IMR-90 (cell line): ENCODE measurements at regions not wholly inside any gene's neighbourhood (a gene's known extent, or its start where the extent isn't known, plus 50 kb on each side); places are given as distances from the start of the nearest gene placed in this dataset.

Source experiments
- ATAC-seq: fragments of 200-7000 bp; cut with Tn5 transposase; 2 replicates; pipeline ENCODE4 v1.9.1; 2020; ENCODE audit warnings: low read depth, mild to moderate bottlenecking, moderate library complexity
- BruUV-seq: library from RNA; stranded (reverse); fragments of 400-500 nt; replicated peaks from 2 replicates; lab custom pipeline; 2021; lab: Mats Ljungman, UMichigan
- CTCF ChIA-PET: fragments of 300-600 bp; formaldehyde crosslinking; extraction: SDS; loops from one replicate; lab custom pipeline; 2021; ENCODE audit warnings: antibody characterized with exemption; lab: Yijun Ruan, JAX
- POLR2A ChIA-PET: fragments of 300-600 bp; sonication (Branson Sonifier 250); formaldehyde crosslinking; loops from one replicate; lab custom pipeline; 2022; ENCODE audit warnings: antibody characterized with exemption; ENCODE audit not compliant: unreplicated experiment; lab: Charles Lee
- DNase-seq: peaks from one replicate; pipeline ENCODE4 v3.0.0; 2013
- H2AFZ ChIP-seq: replicated peaks from 2 replicates; pipeline ENCODE3; 2013; ENCODE audit warnings: low read length, mild to moderate bottlenecking; ENCODE audit not compliant: poor library complexity
- H2AK5ac ChIP-seq: 2 replicates; pipeline ENCODE4 v1.6.1; 2013; ENCODE audit warnings: low read depth, low read length, inconsistent platforms
- H2AK9ac ChIP-seq: replicated peaks from 2 replicates; pipeline ENCODE3; 2013; ENCODE audit warnings: mild to moderate bottlenecking, low read depth, low read length, moderate library complexity; ENCODE audit not compliant: poor library complexity
- H2BK120ac ChIP-seq: 2 replicates; pipeline ENCODE4 v1.6.1; 2013; ENCODE audit warnings: low read depth, low read length, inconsistent platforms
- H2BK15ac ChIP-seq: 3 replicates; pipeline ENCODE4 v1.6.1; 2013; ENCODE audit warnings: low read depth, low read length, inconsistent platforms
- H2BK20ac ChIP-seq: 2 replicates; pipeline ENCODE4 v1.6.1; 2013; ENCODE audit warnings: low read depth, mild to moderate bottlenecking, inconsistent platforms, low read length, moderate library complexity
- H2BK5ac ChIP-seq: 2 replicates; pipeline ENCODE4 v1.6.1; 2013; ENCODE audit warnings: mild to moderate bottlenecking, low read depth, low read length, inconsistent platforms; ENCODE audit not compliant: poor library complexity, severe bottlenecking
- H3K14ac ChIP-seq: replicated peaks from 2 replicates; pipeline ENCODE4 v1.6.1; 2013; ENCODE audit warnings: low read depth, low read length, inconsistent platforms
- H3K18ac ChIP-seq: 2 replicates; pipeline ENCODE4 v1.6.1; 2013; ENCODE audit warnings: low read depth, low read length, control low read depth
- H3K23ac ChIP-seq: 2 replicates; pipeline ENCODE4 v1.6.1; 2013; ENCODE audit warnings: low read depth, low read length, inconsistent platforms
- H3K27ac ChIP-seq: 2 replicates; pipeline ENCODE4 v1.5.1; 2013; ENCODE audit warnings: mild to moderate bottlenecking, control low read depth, low read length; ENCODE audit not compliant: insufficient read depth
- H3K27me3 ChIP-seq: 2 replicates; pipeline ENCODE4 v1.6.1; 2013; ENCODE audit warnings: low read length; ENCODE audit not compliant: control insufficient read depth, insufficient read depth
- H3K36me3 ChIP-seq: 2 replicates; pipeline ENCODE4 v1.6.1; 2013; ENCODE audit warnings: low read length, mixed read lengths; ENCODE audit not compliant: control insufficient read depth, insufficient read depth
- H3K4ac ChIP-seq: 2 replicates; pipeline ENCODE4 v1.6.1; 2013; ENCODE audit warnings: low read depth, low read length, inconsistent platforms
- H3K4me1 ChIP-seq: 2 replicates; pipeline ENCODE4 v1.6.1; 2013; ENCODE audit warnings: low read length, mixed read lengths; ENCODE audit not compliant: control insufficient read depth, insufficient read depth
- H3K4me2 ChIP-seq: 2 replicates; pipeline ENCODE4 v1.6.1; 2013; ENCODE audit warnings: low read depth, mild to moderate bottlenecking, control low read depth, low read length, moderate library complexity
- H3K4me3 ChIP-seq: 2 replicates; pipeline ENCODE4 v1.5.1; 2013; ENCODE audit warnings: low read depth, mild to moderate bottlenecking, control low read depth, low read length, moderate library complexity; ENCODE audit not compliant: insufficient read depth
- H3K56ac ChIP-seq: 2 replicates; pipeline ENCODE4 v1.6.1; 2013; ENCODE audit warnings: low read length, inconsistent platforms; ENCODE audit not compliant: insufficient read depth; ENCODE audit errors: extremely low read depth
- H3K79me1 ChIP-seq, 2 experiments: 2 replicates each; pipeline ENCODE4 v1.6.1; 2013; ENCODE audit warnings: low read length in 2 of 2, inconsistent platforms in 1 of 2, low read depth in 1 of 2
- H3K9ac ChIP-seq: 2 replicates; pipeline ENCODE4 v1.6.1; 2013; ENCODE audit warnings: low read depth, low read length, control low read depth
- H3K9me1 ChIP-seq: 2 replicates; pipeline ENCODE4 v1.6.1; 2013; ENCODE audit warnings: low read length, inconsistent platforms; ENCODE audit not compliant: insufficient read depth
- H3K9me3 ChIP-seq: 2 replicates; pipeline ENCODE4 v1.6.1; 2013; ENCODE audit warnings: low read length; ENCODE audit not compliant: control insufficient read depth, insufficient read depth
- H4K20me1 ChIP-seq: 2 replicates; pipeline ENCODE4 v1.6.1; 2013; ENCODE audit warnings: low read length, inconsistent platforms; ENCODE audit not compliant: insufficient read depth
- H4K5ac ChIP-seq: 2 replicates; pipeline ENCODE4 v1.6.1; 2013; ENCODE audit warnings: mild to moderate bottlenecking, low read depth, low read length, control low read depth
- H4K8ac ChIP-seq, 2 experiments: 2 replicates each; pipeline ENCODE4 v1.6.1; 2013; ENCODE audit warnings: low read depth in 2 of 2, low read length in 2 of 2, control low read depth in 1 of 2, inconsistent platforms in 1 of 2
- H4K91ac ChIP-seq: 2 replicates; pipeline ENCODE4 v1.6.1; 2013; ENCODE audit warnings: low read depth, low read length, inconsistent platforms; ENCODE audit not compliant: insufficient read depth
- BHLHE40 ChIP-seq: fragments of 150-350 bp; IDR thresholded peaks from 2 replicates; pipeline ENCODE4 v1.6.1; 2016; ENCODE audit warnings: mild to moderate bottlenecking, low read depth, low read length
- CEBPB ChIP-seq: IDR thresholded peaks from 2 replicates; pipeline ENCODE4 v1.6.1; 2012; ENCODE audit warnings: low read depth, low read length, improper control_type of control experiment
- CHD1 ChIP-seq: IDR thresholded peaks from 2 replicates; pipeline ENCODE4 v1.6.1; 2012; ENCODE audit warnings: low read depth, low read length, improper control_type of control experiment
- CTCF ChIP-seq: conservative IDR thresholded peaks from 2 replicates; pipeline ENCODE4 v1.5.1; 2012; ENCODE audit warnings: mild to moderate bottlenecking, low read depth, low read length, improper control_type of control experiment
- FOS ChIP-seq: fragments of 150-350 bp; IDR thresholded peaks from 2 replicates; pipeline ENCODE4 v1.6.1; 2016; ENCODE audit warnings: low read depth, low read length
- MAFK ChIP-seq: IDR thresholded peaks from 2 replicates; pipeline ENCODE4 v1.6.1; 2012; ENCODE audit warnings: low read depth, low read length, improper control_type of control experiment
- MAZ ChIP-seq: IDR thresholded peaks from 2 replicates; pipeline ENCODE4 v1.6.1; 2012; ENCODE audit warnings: low read depth, mild to moderate bottlenecking, low read length, improper control_type of control experiment, moderate library complexity, borderline replicate concordance
- MXI1 ChIP-seq: IDR thresholded peaks from 2 replicates; pipeline ENCODE4 v1.6.1; 2012; ENCODE audit warnings: low read depth, mild to moderate bottlenecking, low read length, moderate library complexity, borderline replicate concordance
- NFE2L2 ChIP-seq: fragments of 150-350 bp; IDR thresholded peaks from 2 replicates; pipeline ENCODE4 v1.6.1; 2016; ENCODE audit warnings: low read depth, mild to moderate bottlenecking, low read length
- POLR2A ChIP-seq: IDR thresholded peaks from 2 replicates; pipeline ENCODE4 v1.6.1; 2012; ENCODE audit warnings: mild to moderate bottlenecking, low read depth, low read length
- RAD21 ChIP-seq: IDR thresholded peaks from 2 replicates; pipeline ENCODE4 v1.6.1; 2012; ENCODE audit warnings: low read length, improper control_type of control experiment
- RCOR1 ChIP-seq: IDR thresholded peaks from 2 replicates; pipeline ENCODE4 v1.6.1; 2012; ENCODE audit warnings: mild to moderate bottlenecking, low read length, improper control_type of control experiment; ENCODE audit not compliant: insufficient replicate concordance
- RFX5 ChIP-seq: IDR thresholded peaks from 2 replicates; pipeline ENCODE4 v1.8.0; 2012; ENCODE audit warnings: low read depth, mild to moderate bottlenecking, low read length, moderate library complexity
- SMC3 ChIP-seq: fragments of 150-350 bp; IDR thresholded peaks from 2 replicates; pipeline ENCODE4 v1.6.1; 2016; ENCODE audit warnings: low read depth, mild to moderate bottlenecking, antibody characterized with exemption, low read length, moderate library complexity
- WGBS, 2 experiments: methylation state at CpG; one replicate each; pipeline versions ENCODE4 v1.1.5 to v1.1.7; 2013; ENCODE audit warnings: missing lambda C conversion rate in 2 of 2; ENCODE audit not compliant: insufficient read length in 1 of 2; ENCODE audit errors: extremely low coverage in 2 of 2; 5-methylcytosine and 5-hydroxymethylcytosine counted together
- dilution Hi-C: fragments of 300-500 bp; cut with HindIII; formaldehyde crosslinking; loops from one replicate; pipeline ENCODE4 v1.14.3; 2018; ENCODE audit warnings: low sequenced_read_pairs; ENCODE audit not compliant: unreplicated experiment
- in situ Hi-C: fragments of 300-500 bp; cut with MboI; formaldehyde crosslinking; loops from 3 replicates; pipeline ENCODE4 v1.14.3; 2019; ENCODE audit warnings: low sequenced_read_pairs, inconsistent platforms, mixed read lengths
- intact Hi-C: fragments of 100-400 bp; cut with micrococcal nuclease; formaldehyde crosslinking; loops from 2 replicates; pipeline ENCODE4 v1.10.0; 2022
- TF ChIP-seq, protein P1 (sequence below): fragments of 150-350 bp; IDR thresholded peaks from 2 replicates; pipeline ENCODE4 v1.6.1; 2017; ENCODE audit warnings: mild to moderate bottlenecking, antibody characterized with exemption, low read length, low read depth
- TF ChIP-seq, protein P2 (sequence below): fragments of 150-350 bp; IDR thresholded peaks from 2 replicates; pipeline ENCODE4 v1.6.1; 2016; ENCODE audit warnings: low read depth, mild to moderate bottlenecking, low read length, moderate library complexity, borderline replicate concordance

- Histone ChIP-seq H3K79me1 (no peaks in the 10 kb centered on the region), H2AK9ac (no peak overlapping the region), H2AFZ (no peak overlapping the region), H4K91ac (no peak overlapping the region), H3K14ac (no peak overlapping the region), H3K18ac (no peak overlapping the region), H3K4me2 (no peak overlapping the region), H3K27ac (no peak overlapping the region), H2BK20ac (no peak overlapping the region), H4K5ac (no peak overlapping the region), H2BK5ac (no peak overlapping the region), H3K4me3 (no peak overlapping the region), H2AK5ac (no peak overlapping the region), H4K20me1 (no peaks in the 10 kb centered on the region), H3K27me3 (no peaks in the 10 kb centered on the region), H3K4ac (no peak overlapping the region), H3K4me1 (no peaks in the 10 kb centered on the region), H3K9me3 (no peaks in the 10 kb centered on the region), H3K36me3 (no peaks in the 10 kb centered on the region), H3K9me1 (no peaks in the 10 kb centered on the region), H3K56ac (no peak overlapping the region), H3K9ac (no peak overlapping the region), H4K8ac (no peak overlapping the region), H2BK120ac (no peak overlapping the region), H2BK15ac (no peak overlapping the region), H3K23ac (no peak overlapping the region)
- ChIA-PET CTCF (no interaction called here), POLR2A (no interaction called here)
- no peak for TF ChIP-seq MAZ
- TF ChIP-seq CHD1: no peak
- no peak for TF ChIP-seq CTCF
- no peak for TF ChIP-seq RCOR1
- no peak for TF ChIP-seq NFE2L2
- TF ChIP-seq MXI1: no peak
- TF ChIP-seq, protein P1, sequence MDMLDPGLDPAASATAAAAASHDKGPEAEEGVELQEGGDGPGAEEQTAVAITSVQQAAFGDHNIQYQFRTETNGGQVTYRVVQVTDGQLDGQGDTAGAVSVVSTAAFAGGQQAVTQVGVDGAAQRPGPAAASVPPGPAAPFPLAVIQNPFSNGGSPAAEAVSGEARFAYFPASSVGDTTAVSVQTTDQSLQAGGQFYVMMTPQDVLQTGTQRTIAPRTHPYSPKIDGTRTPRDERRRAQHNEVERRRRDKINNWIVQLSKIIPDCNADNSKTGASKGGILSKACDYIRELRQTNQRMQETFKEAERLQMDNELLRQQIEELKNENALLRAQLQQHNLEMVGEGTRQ: no peak
- TF ChIP-seq, protein P2, sequence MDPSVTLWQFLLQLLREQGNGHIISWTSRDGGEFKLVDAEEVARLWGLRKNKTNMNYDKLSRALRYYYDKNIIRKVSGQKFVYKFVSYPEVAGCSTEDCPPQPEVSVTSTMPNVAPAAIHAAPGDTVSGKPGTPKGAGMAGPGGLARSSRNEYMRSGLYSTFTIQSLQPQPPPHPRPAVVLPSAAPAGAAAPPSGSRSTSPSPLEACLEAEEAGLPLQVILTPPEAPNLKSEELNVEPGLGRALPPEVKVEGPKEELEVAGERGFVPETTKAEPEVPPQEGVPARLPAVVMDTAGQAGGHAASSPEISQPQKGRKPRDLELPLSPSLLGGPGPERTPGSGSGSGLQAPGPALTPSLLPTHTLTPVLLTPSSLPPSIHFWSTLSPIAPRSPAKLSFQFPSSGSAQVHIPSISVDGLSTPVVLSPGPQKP: no peak
- TF ChIP-seq CEBPB: no peak
- TF ChIP-seq BHLHE40: no peak
- TF ChIP-seq FOS: no peak
- TF ChIP-seq SMC3: no peak
- no peak for TF ChIP-seq POLR2A
- TF ChIP-seq MAFK: no peak
- no peak for TF ChIP-seq RAD21
- TF ChIP-seq RFX5: no peak
- dilution Hi-C loops (no loop called here), in situ Hi-C loops (no loop called here), intact Hi-C loops (no loop called here)
- DNase-seq: no peak
- no peak for ATAC-seq
- BruUV-seq: no TSS peak
- WGBS, 2 experiments: no CpG with 5 or more reads among the region's 3 CpGs
Observed at GRCh38 chr4:126539771-126540170, 1093.0 kb upstream of the INTU start.
